GM23248 (cell line): ENCODE measurements at regions not wholly inside any gene's neighbourhood (a gene's known extent, or its start where the extent isn't known, plus 50 kb on each side); places are given as distances from the start of the nearest gene placed in this dataset.

Source experiments
- EZH2 ChIP-seq: fragments of 200-600 bp; sonication (generic); IDR thresholded peaks from 2 replicates; pipeline ENCODE4 v1.6.1; 2018; ENCODE audit warnings: antibody characterized with exemption, mild to moderate bottlenecking; ENCODE audit not compliant: insufficient read depth, poor library complexity, severe bottlenecking
- EZH2phosphoT487 ChIP-seq: fragments of 200-600 bp; sonication (generic); IDR thresholded peaks from 2 replicates; pipeline ENCODE4 v1.6.1; 2018; ENCODE audit warnings: antibody characterized with exemption, moderate library complexity, mild to moderate bottlenecking, low read depth; ENCODE audit not compliant: insufficient read depth

DNA sequence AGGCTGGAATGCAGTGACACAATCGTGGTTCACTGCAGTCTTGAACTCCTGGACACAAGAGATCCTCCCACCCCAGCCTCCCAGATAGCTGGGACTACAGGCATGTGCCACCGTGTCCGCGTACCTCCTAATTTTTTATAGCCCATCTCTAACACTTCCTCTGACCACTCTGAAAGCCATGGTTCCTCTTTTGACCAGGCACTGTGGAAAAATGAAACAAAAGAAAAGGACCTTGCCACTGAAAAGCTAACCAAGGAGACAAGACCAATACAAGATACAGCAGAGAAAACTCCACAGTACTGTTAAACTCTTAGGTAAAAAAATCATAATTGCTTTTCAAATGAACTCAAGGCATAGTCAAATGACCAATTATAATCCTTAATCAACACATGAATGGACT, 233.3 kb downstream of the NEDD1 start:
- TF ChIP-seq EZH2phosphoT487 (no peak), EZH2 (no peak)
